ENCODE measurements at regions not wholly inside any gene's neighbourhood (a gene's known extent, or its start where the extent isn't known, plus 50 kb on each side); places are given as distances from the start of the nearest gene placed in this dataset.

- H3K4me3 Mint-ChIP-seq (ENCODE audit: unreplicated experiment): no peak overlapping the region
- no peak overlapping the region for H3K27ac Mint-ChIP-seq (ENCODE audit: unreplicated experiment)
- H3K9ac ChIP-seq (ENCODE audit: low read length): no peak overlapping the region
- H3K4me1 Mint-ChIP-seq (ENCODE audit: low read depth, unreplicated experiment): no peaks in the 10 kb centered on the region
- no peak overlapping the region for H3K4me3 ChIP-seq (ENCODE audit: insufficient read depth, low read depth, low read length)
- no peak overlapping the region for H3K27ac ChIP-seq (ENCODE audit: low read depth, low read length)
- no peaks in the 10 kb centered on the region for H3K27me3 ChIP-seq (ENCODE audit: insufficient read depth, low read length)
- TF ChIP-seq EZH2 (IDR thresholded peaks at IDR 0.05; ENCODE audit: insufficient read depth, low read length) (no peak), CTCF (IDR thresholded peaks at IDR 0.05; ENCODE audit: insufficient read depth, low read depth, low read length) (no peak)
- H2AFZ ChIP-seq (ENCODE audit: low read depth, low read length): no peak overlapping the region
- H3K4me1 ChIP-seq (ENCODE audit: insufficient read depth, low read length): no peaks in the 10 kb centered on the region
- DNase-seq (ENCODE audit: low read depth) (no peak), FAIRE-seq (no peak)
- peaks cover 4% of the 10 kb centered on the region for H3K9me3 ChIP-seq (ENCODE audit: insufficient read depth, low read depth, low read length)
- H3K9me3 Mint-ChIP-seq (ENCODE audit: unreplicated experiment): peaks cover 19% of the 10 kb centered on the region
- H3K79me2 ChIP-seq (ENCODE audit: insufficient read depth, low read length): no peaks in the 10 kb centered on the region
- peaks cover 4% of the 10 kb centered on the region for H3K36me3 Mint-ChIP-seq (ENCODE audit: low read depth, unreplicated experiment)
- H3K4me2 ChIP-seq (ENCODE audit: low read length): no peak overlapping the region
- peaks cover 16% of the 10 kb centered on the region for H3K27me3 Mint-ChIP-seq (ENCODE audit: low read depth, unreplicated experiment)
- no peaks in the 10 kb centered on the region for H3K36me3 ChIP-seq (ENCODE audit: insufficient read depth, low read length)
- no peaks in the 10 kb centered on the region for H4K20me1 ChIP-seq (ENCODE audit: insufficient read depth, low read length)
Observed at GRCh38 chr14:101202627-101203404, 299.3 kb upstream of the RTL1 start.

GRCh38 chr14:101206556-101206955 lies 303.0 kb upstream of the RTL1 start:
- DNase-seq (ENCODE audit: low read depth): no peak
- Mint-ChIP-seq H3K27me3 (ENCODE audit: low read depth, unreplicated experiment) (peaks cover 5% of the 10 kb centered on the region), H3K36me3 (ENCODE audit: low read depth, unreplicated experiment) (peaks cover 4% of the 10 kb centered on the region), H3K27ac (ENCODE audit: unreplicated experiment) (no peak overlapping the region), H3K9me3 (ENCODE audit: unreplicated experiment) (peaks cover 23% of the 10 kb centered on the region), H3K4me3 (ENCODE audit: unreplicated experiment) (no peak overlapping the region), H3K4me1 (ENCODE audit: low read depth, unreplicated experiment) (no peaks in the 10 kb centered on the region)
- Histone ChIP-seq H3K27ac (ENCODE audit: low read depth, low read length) (no peak overlapping the region), H3K9ac (ENCODE audit: low read length) (no peak overlapping the region), H3K4me3 (ENCODE audit: insufficient read depth, low read depth, low read length) (no peak overlapping the region), H3K79me2 (ENCODE audit: insufficient read depth, low read length) (no peaks in the 10 kb centered on the region), H3K4me1 (ENCODE audit: insufficient read depth, low read length) (no peaks in the 10 kb centered on the region), H3K36me3 (ENCODE audit: insufficient read depth, low read length) (no peaks in the 10 kb centered on the region), H3K27me3 (ENCODE audit: insufficient read depth, low read length) (no peaks in the 10 kb centered on the region), H2AFZ (ENCODE audit: low read depth, low read length) (no peak overlapping the region), H3K4me2 (ENCODE audit: low read length) (no peak overlapping the region), H3K9me3 (ENCODE audit: insufficient read depth, low read depth, low read length) (peaks cover 7% of the 10 kb centered on the region), H4K20me1 (ENCODE audit: insufficient read depth, low read length) (no peaks in the 10 kb centered on the region)
- no peak for FAIRE-seq
- TF ChIP-seq CTCF (IDR thresholded peaks at IDR 0.05; ENCODE audit: insufficient read depth, low read depth, low read length) (no peak), EZH2 (IDR thresholded peaks at IDR 0.05; ENCODE audit: insufficient read depth, low read length) (no peak)

GRCh38 chr14:101207041-101207440 lies 303.5 kb upstream of the RTL1 start:
- H3K27me3 ChIP-seq (ENCODE audit: insufficient read depth, low read length): no peaks in the 10 kb centered on the region
- FAIRE-seq (no peak), DNase-seq (ENCODE audit: low read depth) (no peak)
- no peak overlapping the region for H3K27ac Mint-ChIP-seq (ENCODE audit: unreplicated experiment)
- no peak overlapping the region for H3K27ac ChIP-seq (ENCODE audit: low read depth, low read length)
- H3K9ac ChIP-seq (ENCODE audit: low read length): no peak overlapping the region
- H3K9me3 ChIP-seq (ENCODE audit: insufficient read depth, low read depth, low read length): peaks cover 7% of the 10 kb centered on the region
- no peak overlapping the region for H3K4me3 ChIP-seq (ENCODE audit: insufficient read depth, low read depth, low read length)
- no peak overlapping the region for H3K4me3 Mint-ChIP-seq (ENCODE audit: unreplicated experiment)
- peaks cover 21% of the 10 kb centered on the region for H3K9me3 Mint-ChIP-seq (ENCODE audit: unreplicated experiment)
- H3K4me1 Mint-ChIP-seq (ENCODE audit: low read depth, unreplicated experiment): no peaks in the 10 kb centered on the region
- no peaks in the 10 kb centered on the region for H3K79me2 ChIP-seq (ENCODE audit: insufficient read depth, low read length)
- TF ChIP-seq CTCF (IDR thresholded peaks at IDR 0.05; ENCODE audit: insufficient read depth, low read depth, low read length) (no peak), EZH2 (IDR thresholded peaks at IDR 0.05; ENCODE audit: insufficient read depth, low read length) (no peak)
- H3K4me2 ChIP-seq (ENCODE audit: low read length): no peak overlapping the region
- H4K20me1 ChIP-seq (ENCODE audit: insufficient read depth, low read length): no peaks in the 10 kb centered on the region
- H2AFZ ChIP-seq (ENCODE audit: low read depth, low read length): no peak overlapping the region
- peaks cover 2% of the 10 kb centered on the region for H3K36me3 Mint-ChIP-seq (ENCODE audit: low read depth, unreplicated experiment)
- H3K27me3 Mint-ChIP-seq (ENCODE audit: low read depth, unreplicated experiment): no peaks in the 10 kb centered on the region
- no peaks in the 10 kb centered on the region for H3K36me3 ChIP-seq (ENCODE audit: insufficient read depth, low read length)
- H3K4me1 ChIP-seq (ENCODE audit: insufficient read depth, low read length): no peaks in the 10 kb centered on the region

All from astrocyte (in vitro differentiated cells and primary cell).